HK-2 (cell line): ENCODE measurements at regions not wholly inside any gene's neighbourhood (a gene's known extent, or its start where the extent isn't known, plus 50 kb on each side); places are given as distances from the start of the nearest gene placed in this dataset.
"Not testable (repeated sequence)": the region's sequence is repeated elsewhere in the genome, so short reads cannot be mapped to it uniquely, and the experiment has no call there.

Source experiments
- DNase-seq: peaks from one replicate; pipeline ENCODE4 v3.0.0-alpha.2; 2018; ENCODE audit not compliant: unreplicated experiment

DNA sequence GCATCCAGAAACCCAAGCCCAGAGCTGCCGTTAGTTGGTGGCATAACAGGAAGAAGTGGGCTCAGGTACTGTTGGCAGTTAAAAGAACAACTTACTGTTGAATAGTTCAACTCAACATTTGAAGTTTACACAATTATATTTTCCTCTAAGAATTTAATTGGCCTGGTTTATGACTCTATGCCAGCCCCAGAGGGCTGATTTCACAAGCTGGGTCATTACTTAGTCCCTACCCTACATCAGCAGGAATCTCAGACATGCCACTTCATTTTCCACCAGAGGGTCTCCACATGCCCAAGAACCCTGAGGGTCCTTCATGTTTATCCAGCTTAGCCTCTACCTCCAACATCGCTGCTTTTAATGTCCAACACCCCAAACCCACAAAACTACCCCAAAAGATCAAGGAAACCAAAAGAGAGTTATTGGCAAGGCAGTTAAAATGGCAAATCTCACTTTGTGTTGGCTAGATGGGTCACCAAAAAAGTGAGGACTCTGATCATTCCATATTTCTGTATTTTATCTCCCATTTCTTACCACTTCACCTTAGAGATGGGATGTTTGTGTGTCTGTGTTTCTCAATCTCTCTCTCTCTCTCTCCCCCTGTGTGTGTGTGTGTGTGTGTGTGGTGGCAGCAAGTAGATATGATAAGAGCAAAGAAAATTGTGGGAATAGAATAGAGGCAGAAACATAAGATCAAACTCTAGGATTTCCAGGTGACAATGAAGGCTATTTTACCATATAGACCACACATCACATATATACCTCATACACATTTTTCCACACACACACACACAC, 112.5 kb upstream of the TBX18 start:
- no peak for DNase-seq

DNA sequence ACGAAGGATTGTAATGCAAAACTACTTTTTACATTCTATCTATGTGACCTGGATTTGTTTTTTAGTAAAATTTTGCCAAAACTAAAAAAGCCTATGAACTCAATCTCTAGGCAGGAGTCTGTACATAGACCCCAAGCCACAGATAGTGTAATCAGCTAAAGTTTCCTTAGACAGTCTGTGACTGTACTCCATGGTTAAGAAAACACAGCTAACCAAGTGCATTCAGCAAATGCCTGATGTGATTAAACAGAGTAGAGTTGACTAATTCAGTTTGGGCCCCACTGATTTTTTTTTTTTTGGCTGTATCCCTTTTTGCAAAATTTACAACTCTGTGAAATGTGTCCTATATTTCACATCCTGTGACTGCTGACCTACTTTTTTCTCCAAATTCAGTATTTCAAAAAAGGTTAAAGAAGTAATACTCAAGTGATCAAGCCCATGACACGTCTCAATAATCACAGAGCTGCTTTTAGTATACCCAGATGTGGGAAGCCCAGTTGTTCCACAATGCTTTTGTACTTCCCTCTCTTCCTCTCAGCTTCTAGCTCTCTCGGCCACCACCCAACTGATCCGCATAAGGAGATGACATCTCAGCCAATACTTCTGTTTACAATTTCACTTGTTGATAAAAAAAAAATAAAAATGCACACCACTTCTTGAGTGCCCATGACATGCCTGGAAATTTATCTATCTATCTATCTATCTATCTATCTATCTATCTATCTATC, 108.8 kb upstream of the TBX18 start:
- no peak for DNase-seq

DNA sequence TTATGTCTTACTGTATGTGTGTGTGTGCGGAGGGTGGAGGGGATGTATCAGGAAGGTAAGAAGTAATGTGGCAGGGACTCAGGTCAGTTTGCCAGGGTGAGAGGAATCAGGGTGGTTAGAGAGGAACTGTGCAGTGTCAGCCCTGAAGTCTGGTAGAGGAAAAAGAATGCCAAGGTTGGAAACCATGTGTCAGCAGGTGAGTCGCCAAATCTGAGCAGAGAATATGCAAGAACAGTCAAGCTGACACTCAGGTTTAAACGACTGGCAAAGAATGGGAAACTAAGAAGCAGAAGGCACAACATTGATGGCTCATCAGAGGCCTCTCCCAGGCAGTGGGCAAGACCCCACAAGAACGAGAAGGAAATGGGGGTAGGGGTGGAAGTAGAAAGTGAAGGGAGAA, 107.5 kb upstream of the TBX18 start:
- DNase-seq: no peak

DNA sequence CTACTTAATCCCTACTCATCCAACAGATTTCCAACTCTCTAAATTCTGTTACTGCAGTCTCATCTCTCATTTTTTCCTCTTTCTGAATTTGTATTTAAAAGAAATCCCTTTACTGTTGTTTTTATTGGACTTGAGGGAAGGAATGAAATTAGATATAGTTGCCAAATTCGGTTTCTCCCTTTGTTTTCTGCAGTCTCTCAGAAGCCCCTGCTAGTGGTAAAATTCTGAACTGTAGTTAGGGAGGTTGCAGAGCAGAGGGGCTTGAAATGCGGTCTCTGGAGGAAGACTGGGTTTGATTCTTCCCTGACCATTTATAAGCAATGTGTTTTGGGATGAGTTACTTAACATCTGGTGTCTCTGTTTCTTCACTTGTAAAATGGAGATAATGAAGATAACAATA, 106.3 kb upstream of the TBX18 start:
- no peak for DNase-seq

GRCh38 chr6:84868149-84868548, 103.8 kb upstream of the TBX18 start:
- DNase-seq: no peak

GRCh38 chr6:84867521-84867920, 103.1 kb upstream of the TBX18 start:
- no peak for DNase-seq

- DNase-seq: no peak
Observed at GRCh38 chr6:84866715-84867114, 102.3 kb upstream of the TBX18 start.

DNA sequence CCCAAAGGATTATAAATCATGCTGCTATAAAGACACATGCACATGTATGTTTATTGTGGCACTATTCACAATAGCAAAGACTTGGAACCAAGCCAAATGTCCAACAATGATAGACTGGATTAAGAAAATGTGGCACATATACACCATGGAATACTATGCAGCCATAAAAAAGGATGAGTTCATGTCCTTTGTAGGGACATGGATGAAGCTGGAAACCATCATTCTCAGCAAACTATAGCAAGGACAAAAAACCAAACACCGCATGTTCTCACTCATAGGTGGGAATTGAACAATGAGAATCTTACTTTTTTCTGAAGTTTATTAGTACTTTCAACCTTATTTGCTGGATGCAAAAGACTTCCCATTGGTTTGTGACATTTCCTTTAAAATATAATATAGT, 101.0 kb upstream of the TBX18 start:
- not testable (repeated sequence) for DNase-seq

GRCh38 chr6:84862843-84863242, 98.4 kb upstream of the TBX18 start:
- DNase-seq: no peak

DNA sequence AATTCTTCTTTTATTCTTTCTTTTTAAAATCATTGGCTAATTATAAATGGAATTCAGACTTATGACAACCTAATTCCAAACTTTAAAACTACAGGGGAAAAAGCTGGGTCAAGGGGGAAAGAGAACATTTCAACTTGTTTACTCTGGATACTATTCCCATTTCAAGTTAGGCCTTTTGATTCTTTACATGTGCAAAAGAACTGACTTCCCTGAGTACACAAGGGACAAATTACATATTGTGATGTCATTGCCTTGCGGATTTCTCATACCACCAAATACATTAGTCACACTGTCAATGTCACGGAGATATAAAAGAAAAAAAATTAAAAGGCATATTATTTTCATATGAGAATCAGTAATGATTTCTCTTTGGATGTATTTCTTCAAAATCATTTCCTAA, 96.5 kb upstream of the TBX18 start:
- DNase-seq: no peak

DNA sequence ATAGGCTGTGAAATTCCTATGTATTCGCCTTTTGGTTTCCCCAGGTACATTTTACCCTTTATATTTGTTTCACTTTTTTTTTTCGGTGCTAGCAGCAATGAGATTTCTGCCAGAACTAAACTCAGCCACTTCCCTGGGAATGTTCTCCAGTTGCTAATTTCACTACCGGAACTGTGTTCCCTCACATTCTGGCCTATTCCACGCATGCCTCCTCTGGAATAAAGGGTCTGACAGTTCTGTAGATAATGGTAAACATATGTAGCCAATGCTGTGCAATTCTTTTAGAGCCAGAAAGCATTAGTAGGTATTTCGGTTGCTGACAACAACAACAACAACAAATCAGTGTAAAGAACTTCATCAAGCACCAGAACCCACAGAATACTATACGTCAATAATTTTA, 96.1 kb upstream of the TBX18 start:
- DNase-seq: no peak

GRCh38 chr6:84854811-84855400, 90.5 kb upstream of the TBX18 start:
- no peak for DNase-seq

GRCh38 chr6:84853901-84854300, 89.5 kb upstream of the TBX18 start:
- DNase-seq: no peak

DNA sequence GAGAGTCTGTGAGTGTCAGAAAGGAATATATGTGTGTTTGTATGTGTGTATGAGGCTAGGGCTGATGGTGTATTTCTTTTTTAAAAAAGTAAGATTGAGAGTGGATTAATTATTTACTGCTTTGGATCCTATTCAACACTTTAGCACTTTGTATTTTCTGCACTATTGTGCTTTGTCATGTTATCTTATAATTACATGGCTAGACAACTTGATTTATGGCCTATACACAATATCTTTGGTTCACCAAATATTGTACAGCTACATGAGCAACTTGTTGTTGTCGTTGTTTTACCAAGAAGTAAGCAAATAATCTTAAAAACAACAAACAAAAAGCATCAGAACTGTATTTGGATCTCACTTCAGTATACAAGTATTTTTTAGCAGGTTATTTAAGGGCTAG, 84.6 kb upstream of the TBX18 start:
- no peak for DNase-seq

GRCh38 chr6:84847390-84848160, 83.2 kb upstream of the TBX18 start:
- DNase-seq: no peak

DNA sequence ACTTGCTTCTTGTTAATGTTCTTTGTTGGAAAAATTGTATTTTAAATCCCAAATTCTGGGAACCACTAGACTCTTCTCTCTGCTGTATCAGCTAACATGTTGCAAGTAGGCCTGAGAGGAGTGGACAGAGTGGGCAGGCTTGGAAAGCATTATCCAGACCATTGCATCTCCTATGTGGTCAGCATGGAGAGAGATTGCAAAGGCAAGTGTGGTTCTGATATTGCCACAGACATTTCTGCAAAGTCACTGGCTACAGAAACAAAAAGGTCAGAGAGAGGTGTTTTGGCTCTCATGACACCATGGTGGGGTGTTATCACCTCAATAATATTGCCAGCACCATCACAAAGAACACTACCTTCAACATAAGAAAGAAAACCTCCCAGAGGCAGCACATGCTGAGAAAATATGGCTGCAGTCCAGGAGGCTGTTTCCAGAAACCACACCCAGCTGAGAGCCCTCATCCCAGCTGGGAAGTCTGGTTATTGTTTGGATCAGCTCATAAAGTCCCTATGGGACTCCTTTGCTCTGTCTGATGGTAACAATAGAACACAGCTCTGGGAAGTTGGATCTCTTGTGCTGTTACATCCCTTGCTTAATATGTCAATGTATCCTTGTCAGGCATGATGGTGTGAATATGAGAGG, 78.2 kb upstream of the TBX18 start:
- no peak for DNase-seq

- DNase-seq: not testable (repeated sequence)
Observed at GRCh38 chr6:84837068-84837866, 72.9 kb upstream of the TBX18 start.

DNA sequence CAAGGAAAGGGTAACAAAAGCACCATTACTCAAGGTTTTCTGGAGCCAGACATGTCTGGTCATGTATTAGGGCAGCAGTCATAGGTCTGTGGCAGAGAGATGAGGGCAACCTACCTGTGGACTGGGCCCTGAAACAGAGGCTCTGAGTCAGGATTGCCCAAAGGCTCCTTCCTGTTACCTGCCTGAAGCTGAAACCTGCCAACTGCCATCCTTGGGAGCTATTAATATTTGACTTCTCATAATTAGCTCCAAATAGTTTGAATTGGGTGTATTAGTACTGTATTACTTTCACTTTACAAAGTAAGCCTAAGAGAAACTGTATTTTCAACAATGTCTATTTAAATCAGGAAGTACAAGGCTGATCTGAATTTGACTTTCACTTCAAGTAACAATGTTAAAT, 72.0 kb upstream of the TBX18 start:
- DNase-seq: no peak

DNA sequence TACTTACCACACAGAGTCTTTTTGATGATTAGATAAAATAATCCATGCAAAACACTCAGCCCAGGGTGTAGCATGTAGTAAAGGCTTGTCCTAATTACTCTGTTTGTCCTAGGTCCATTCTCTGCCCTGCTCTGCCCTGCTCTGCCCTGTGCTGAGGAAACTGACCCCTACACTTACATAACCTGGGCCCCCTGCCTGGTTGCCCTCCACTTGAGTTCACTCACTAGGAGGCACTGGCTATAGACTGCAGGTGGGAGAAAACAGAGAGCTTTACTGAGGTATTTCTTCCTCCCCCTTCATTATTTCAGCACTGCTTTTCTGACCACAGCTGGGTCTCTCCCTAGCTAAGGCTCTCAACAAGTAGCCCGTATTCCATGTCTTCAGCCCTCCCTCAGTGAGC, 70.9 kb upstream of the TBX18 start:
- no peak for DNase-seq

- DNase-seq: not testable (repeated sequence)
Observed at GRCh38 chr6:84831924-84832323, 67.5 kb upstream of the TBX18 start.

DNA sequence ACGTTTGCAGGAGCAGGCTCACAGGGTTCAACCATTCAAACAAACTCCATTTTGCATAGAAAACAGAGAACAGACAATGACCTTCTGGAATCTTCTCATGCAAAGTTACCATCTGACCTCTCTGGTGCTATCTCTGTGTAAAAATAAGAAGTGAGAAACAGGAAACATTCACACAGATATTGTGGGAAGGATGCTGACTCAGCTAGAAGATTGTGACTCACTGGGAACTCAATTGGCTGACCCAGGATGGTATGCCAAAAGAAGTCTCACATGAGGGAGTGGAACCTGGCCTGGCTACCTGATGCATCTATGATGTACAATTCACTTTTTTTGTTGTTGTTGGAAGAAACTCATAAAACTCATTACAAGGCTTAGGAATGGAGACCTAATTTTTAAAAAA, 61.1 kb upstream of the TBX18 start:
- peak; percentile 17 for DNase-seq
